ENCODE measurements at regions not wholly inside any gene's neighbourhood (a gene's known extent, or its start where the extent isn't known, plus 50 kb on each side); places are given as distances from the start of the nearest gene placed in this dataset.

- Histone ChIP-seq H3K4me3 (ENCODE audit: low read length) (no peak overlapping the region), H3K36me3 (ENCODE audit: control insufficient read depth, insufficient read depth, low read length) (no peaks in the 10 kb centered on the region), H3K27me3 (ENCODE audit: control insufficient read depth, insufficient read depth, low read length, poor library complexity, severe bottlenecking) (no peaks in the 10 kb centered on the region), H3K9me3 (ENCODE audit: control insufficient read depth, low read length) (peaks cover 10% of the 10 kb centered on the region), H3K4me1 (ENCODE audit: control insufficient read depth, insufficient read depth, low read length) (no peaks in the 10 kb centered on the region), H3K9ac (ENCODE audit: extremely low read depth, low read length, poor library complexity, severe bottlenecking) (no peak overlapping the region), H3K27ac (ENCODE audit: low read depth, low read length) (no peak overlapping the region)
- Mint-ChIP-seq H3K27me3 (ENCODE audit: insufficient read depth) (no peaks in the 10 kb centered on the region), H3K36me3 (ENCODE audit: low read depth) (no peaks in the 10 kb centered on the region), H3K4me3 (no peak overlapping the region), H3K27ac (no peak overlapping the region), H3K9me3 (peaks cover 8% of the 10 kb centered on the region), H3K4me1 (peaks cover 11% of the 10 kb centered on the region)
- no peak for DNase-seq
- no peak for TF ChIP-seq CTCF (conservative IDR thresholded peaks at IDR 0.05)
- WGBS, 2 experiments (ENCODE audit: insufficient coverage in 1 of 2, insufficient read length in 1 of 2): 88 to 100% methylated on average over 2 of the region's 2 CpGs
Measured at GRCh38 chr9:20291201-20291600, 331.1 kb downstream of the MLLT3 start.

GRCh38 chr9:20290257-20290656 is 332.0 kb downstream of the MLLT3 start:
- no peak overlapping the region for H3K9ac ChIP-seq (ENCODE audit: extremely low read depth, low read length, poor library complexity, severe bottlenecking)
- peak overlapping the region; percentile 24 for H3K27ac Mint-ChIP-seq

GRCh38 chr9:20289423-20290010 is 332.8 kb downstream of the MLLT3 start:
- no peak for DNase-seq
- no peak overlapping the region for H3K27ac Mint-ChIP-seq
- WGBS, 2 experiments (ENCODE audit: insufficient coverage in 1 of 2, insufficient read length in 1 of 2): 85 to 95% methylated on average over 6 to 9 of the region's 9 CpGs

More at GRCh38 chr9:20290257-20290656, 332.0 kb downstream of the MLLT3 start:
- TF ChIP-seq CTCF (conservative IDR thresholded peaks at IDR 0.05): no peak
- Histone ChIP-seq H3K4me3 (ENCODE audit: low read length) (no peak overlapping the region), H3K36me3 (ENCODE audit: control insufficient read depth, insufficient read depth, low read length) (no peaks in the 10 kb centered on the region), H3K27ac (ENCODE audit: low read depth, low read length) (no peak overlapping the region), H3K9me3 (ENCODE audit: control insufficient read depth, low read length) (peaks cover 16% of the 10 kb centered on the region), H3K4me1 (ENCODE audit: control insufficient read depth, insufficient read depth, low read length) (no peaks in the 10 kb centered on the region), H3K27me3 (ENCODE audit: control insufficient read depth, insufficient read depth, low read length, poor library complexity, severe bottlenecking) (no peaks in the 10 kb centered on the region)
- WGBS, 2 experiments (ENCODE audit: insufficient coverage in 1 of 2, insufficient read length in 1 of 2): 94 to 98% methylated on average over 6 of the region's 6 CpGs
- no peak overlapping the region for H3K4me3 Mint-ChIP-seq
- peaks cover 9% of the 10 kb centered on the region for H3K4me1 Mint-ChIP-seq
- H3K9me3 Mint-ChIP-seq: peaks cover 8% of the 10 kb centered on the region
- H3K36me3 Mint-ChIP-seq (ENCODE audit: low read depth): no peaks in the 10 kb centered on the region
- no peaks in the 10 kb centered on the region for H3K27me3 Mint-ChIP-seq (ENCODE audit: insufficient read depth)
- no peak for DNase-seq

More at GRCh38 chr9:20289423-20290010, 332.8 kb downstream of the MLLT3 start:
- peaks cover 12% of the 10 kb centered on the region for H3K4me1 Mint-ChIP-seq
- H3K4me3 Mint-ChIP-seq: no peak overlapping the region
- Histone ChIP-seq H3K27ac (ENCODE audit: low read depth, low read length) (peak overlapping the region; percentile 35), H3K9me3 (ENCODE audit: control insufficient read depth, low read length) (peaks cover 16% of the 10 kb centered on the region), H3K9ac (ENCODE audit: extremely low read depth, low read length, poor library complexity, severe bottlenecking) (no peak overlapping the region), H3K36me3 (ENCODE audit: control insufficient read depth, insufficient read depth, low read length) (no peaks in the 10 kb centered on the region), H3K27me3 (ENCODE audit: control insufficient read depth, insufficient read depth, low read length, poor library complexity, severe bottlenecking) (no peaks in the 10 kb centered on the region), H3K4me1 (ENCODE audit: control insufficient read depth, insufficient read depth, low read length) (no peaks in the 10 kb centered on the region), H3K4me3 (ENCODE audit: low read length) (no peak overlapping the region)
- H3K36me3 Mint-ChIP-seq (ENCODE audit: low read depth): no peaks in the 10 kb centered on the region
- H3K27me3 Mint-ChIP-seq (ENCODE audit: insufficient read depth): no peaks in the 10 kb centered on the region
- no peak for TF ChIP-seq CTCF (conservative IDR thresholded peaks at IDR 0.05)
- H3K9me3 Mint-ChIP-seq: peaks cover 8% of the 10 kb centered on the region

All from endodermal cell (in vitro differentiated cells).